Uterus (tissue), 2 donors: ENCODE measurements at regions not wholly inside any gene's neighbourhood (a gene's known extent, or its start where the extent isn't known, plus 50 kb on each side); places are given as distances from the start of the nearest gene placed in this dataset.

Source experiments
- POLR2A ChIP-seq, 2 donors: fragments of 450-650 bp; IDR thresholded peaks; one replicate each; pipeline ENCODE4 v1.6.1; 2016; ENCODE audit warnings: antibody characterized with exemption in 2 of 2, mild to moderate bottlenecking in 1 of 2, moderate library complexity in 1 of 2
- TF ChIP-seq, protein P1 (sequence below), 4 experiments: fragments of 200-600 bp in 2 of 4; fragments of 450-650 bp in 2 of 4; sonication (generic) in 2 of 4; IDR thresholded peaks; one replicate each; pipeline ENCODE4 v1.5.1; 2016 to 2019; ENCODE audit warnings: antibody characterized with exemption in 4 of 4, mild to moderate bottlenecking in 2 of 4, moderate library complexity in 1 of 4

DNA sequence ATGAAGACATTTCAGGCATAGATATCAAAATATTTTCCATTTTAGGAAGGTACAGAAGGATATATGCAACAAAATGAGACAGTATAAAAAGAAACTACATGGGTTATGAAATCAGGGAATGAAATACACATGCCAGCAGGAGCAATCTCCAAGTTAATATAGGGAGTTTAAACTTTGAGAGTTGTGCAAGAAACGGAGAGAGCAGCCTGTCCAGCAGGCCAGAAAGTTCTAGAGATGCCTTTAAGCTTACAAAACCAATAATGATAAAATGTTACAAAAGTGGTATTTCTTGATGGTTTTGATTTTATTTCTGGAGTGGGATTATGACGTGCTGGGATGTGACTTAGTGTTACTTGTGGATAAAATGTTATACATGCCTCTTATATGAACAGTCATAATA is 2047.9 kb downstream of the ARAP2 start:
- TF ChIP-seq, protein P1, sequence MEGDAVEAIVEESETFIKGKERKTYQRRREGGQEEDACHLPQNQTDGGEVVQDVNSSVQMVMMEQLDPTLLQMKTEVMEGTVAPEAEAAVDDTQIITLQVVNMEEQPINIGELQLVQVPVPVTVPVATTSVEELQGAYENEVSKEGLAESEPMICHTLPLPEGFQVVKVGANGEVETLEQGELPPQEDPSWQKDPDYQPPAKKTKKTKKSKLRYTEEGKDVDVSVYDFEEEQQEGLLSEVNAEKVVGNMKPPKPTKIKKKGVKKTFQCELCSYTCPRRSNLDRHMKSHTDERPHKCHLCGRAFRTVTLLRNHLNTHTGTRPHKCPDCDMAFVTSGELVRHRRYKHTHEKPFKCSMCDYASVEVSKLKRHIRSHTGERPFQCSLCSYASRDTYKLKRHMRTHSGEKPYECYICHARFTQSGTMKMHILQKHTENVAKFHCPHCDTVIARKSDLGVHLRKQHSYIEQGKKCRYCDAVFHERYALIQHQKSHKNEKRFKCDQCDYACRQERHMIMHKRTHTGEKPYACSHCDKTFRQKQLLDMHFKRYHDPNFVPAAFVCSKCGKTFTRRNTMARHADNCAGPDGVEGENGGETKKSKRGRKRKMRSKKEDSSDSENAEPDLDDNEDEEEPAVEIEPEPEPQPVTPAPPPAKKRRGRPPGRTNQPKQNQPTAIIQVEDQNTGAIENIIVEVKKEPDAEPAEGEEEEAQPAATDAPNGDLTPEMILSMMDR (IDR thresholded peaks at IDR 0.05): no peak
- TF ChIP-seq POLR2A (IDR thresholded peaks at IDR 0.05): no peak
